PC-9 (cell line): ENCODE measurements at regions not wholly inside any gene's neighbourhood (a gene's known extent, or its start where the extent isn't known, plus 50 kb on each side); places are given as distances from the start of the nearest gene placed in this dataset.

Experiments used
- CTCF ChIP-seq: fragments of 200-600 bp; sonication (generic); conservative IDR thresholded peaks from 2 replicates; pipeline ENCODE4 v1.6.1; 2017; ENCODE audit warnings: mixed run types, antibody characterized with exemption, mild to moderate bottlenecking, moderate library complexity
- EZH2 ChIP-seq: fragments of 200-600 bp; sonication (generic); IDR thresholded peaks from 2 replicates; pipeline ENCODE4 v1.8.0; 2017; ENCODE audit warnings: antibody characterized with exemption, low read depth

GRCh38 chr15:97712530-97712929 lies 248.0 kb upstream of the ARRDC4 start:
- no peak for TF ChIP-seq CTCF
- no peak for TF ChIP-seq EZH2
